ENCODE measurements at regions not wholly inside any gene's neighbourhood (a gene's known extent, or its start where the extent isn't known, plus 50 kb on each side); places are given as distances from the start of the nearest gene placed in this dataset.

- intact Hi-C loops (cut with micrococcal nuclease): no loop called here
- Histone ChIP-seq H3K4me1 (replicated peaks in 1 of 2; ENCODE audit: control insufficient read depth in 2 of 2, insufficient read depth in 2 of 2, low read length in 2 of 2) (peaks cover 0 to 4% of the 10 kb centered on the region in 2 experiments; a peak in 2 of 5 replicates), H3K79me2 (ENCODE audit: control insufficient read depth, insufficient read depth, low read length) (no peaks in the 10 kb centered on the region), H3K9ac (ENCODE audit: insufficient read depth in 1 of 2, low read depth in 2 of 2, low read length in 2 of 2) (no peak overlapping the region), H3K27me3 (ENCODE audit: control insufficient read depth in 2 of 2, insufficient read depth in 2 of 2, low read length in 2 of 2) (peaks cover 0 to 10% of the 10 kb centered on the region in 2 experiments; a peak in 1 of 5 replicates), H2AFZ (ENCODE audit: low read depth, low read length) (no peak overlapping the region), H3K36me3 (ENCODE audit: control insufficient read depth, insufficient read depth, low read length) (no peaks in the 10 kb centered on the region), H3K4me3 (no peak overlapping the region), H3K27ac (ENCODE audit: extremely low read depth, low read depth, low read length) (no peak overlapping the region; the same call in 2 of the 3 replicates), H3K4me2 (ENCODE audit: insufficient read depth, low read length) (no peak overlapping the region), H3K9me1 (ENCODE audit: control insufficient read depth, insufficient read depth, low read length) (no peaks in the 10 kb centered on the region), H3K9me3 (replicated peaks; ENCODE audit: control insufficient read depth, insufficient read depth, low read depth, low read length) (no peaks in the 10 kb centered on the region; the same call in 1 of the 2 replicates), H4K20me1 (replicated peaks; ENCODE audit: control insufficient read depth, insufficient read depth, low read length) (no peaks in the 10 kb centered on the region)
- TF ChIP-seq NCOA4 (IDR thresholded peaks at IDR 0.05; ENCODE audit: partially characterized antibody) (no peak), ZNF764 (CRISPR knock-in tag; IDR thresholded peaks at IDR 0.05; ENCODE audit: low read depth) (no peak), HLTF (IDR thresholded peaks at IDR 0.05) (0 out of 2 replicates have a peak, but pooled peaks have one; percentile 19), CHD4 (IDR thresholded peaks at IDR 0.05; ENCODE audit: insufficient read depth, insufficient replicate concordance, low read depth, low read length, poor library complexity, severe bottlenecking) (no peak), ZNF766 (CRISPR knock-in tag; conservative IDR thresholded peaks at IDR 0.05) (no peak), ZNF12 (CRISPR knock-in tag; IDR thresholded peaks at IDR 0.05) (no peak), TSC22D4 (tag; IDR thresholded peaks at IDR 0.05) (peak; percentile 65; the same call in 1 of the 2 replicates), SMARCA5 (IDR thresholded peaks at IDR 0.05) (no peak), ZNF431 (CRISPR knock-in tag; IDR thresholded peaks at IDR 0.05) (no peak), ELF4 (CRISPR knock-in tag; IDR thresholded peaks at IDR 0.05) (no peak), RBM39 (optimal IDR thresholded peaks at IDR 0.05; ENCODE audit: low read depth, low read length) (no peak), BACH1 (tag; IDR thresholded peaks at IDR 0.05) (no peak), NFXL1 (CRISPR knock-in tag; IDR thresholded peaks at IDR 0.05) (no peak), NR1H2 (CRISPR knock-in tag; IDR thresholded peaks at IDR 0.05) (no peak), POLR2B (IDR thresholded peaks at IDR 0.05; ENCODE audit: low read depth, partially characterized antibody) (no peak), MEIS2 (IDR thresholded peaks at IDR 0.05; ENCODE audit: partially characterized antibody) (no peak), HDAC1 (IDR thresholded peaks at IDR 0.05) (0 out of 4 replicates have a peak, but pooled peaks of 1 of the 2 experiments have one; percentile 19), KLF6 (CRISPR knock-in tag; IDR thresholded peaks at IDR 0.05; ENCODE audit: borderline replicate concordance) (no peak), EP300 (IDR thresholded peaks at IDR 0.05; ENCODE audit: low read length) (no peak)
- 84% methylated on average over 8 of the region's 9 CpGs for WGBS (ENCODE audit: insufficient coverage, low coverage, missing lambda C conversion rate)
- ATAC-seq: no peak
- FAIRE-seq: peak; percentile 64
- ChIA-PET CTCF (ENCODE audit: low intra/inter-chr PET ratio) (no interaction called here), POLR2A (no interaction called here)
- DNase-seq (ENCODE audit: extremely low read depth in 1 of 4, low spot score in 3 of 4): no peak
- in situ Hi-C loops (cut with MboI): loop anchor here (25.0 kb wide), 1 partner anchor 1082 kb away; no protein-coding TSS in a partner anchor
- no TSS peak for BruUV-seq (replicated peaks)
These were observed 88.9 kb downstream of the IRX5 start for GRCh38 chr16:55019419-55020131.

Measured in K562 (cell line).